ENCODE measurements at regions not wholly inside any gene's neighbourhood (a gene's known extent, or its start where the extent isn't known, plus 50 kb on each side); places are given as distances from the start of the nearest gene placed in this dataset.

- no peak for DNase-seq (ENCODE audit: low read depth)
These were observed 514.3 kb upstream of the SEL1L start for GRCh38 chr14:82047777-82048470.

GRCh38 chr14:82052778-82053177 lies 519.1 kb upstream of the SEL1L start:
- no peak for DNase-seq (ENCODE audit: low read depth)

- DNase-seq (ENCODE audit: low read depth) = no peak
These were observed 522.0 kb upstream of the SEL1L start for GRCh38 chr14:82055515-82056115.

- DNase-seq (ENCODE audit: low read depth) = no peak
These were observed 526.6 kb upstream of the SEL1L start for GRCh38 chr14:82060219-82060618.

- DNase-seq (ENCODE audit: low read depth) = no peak
These were observed 533.7 kb upstream of the SEL1L start for GRCh38 chr14:82067221-82067875.

DNA sequence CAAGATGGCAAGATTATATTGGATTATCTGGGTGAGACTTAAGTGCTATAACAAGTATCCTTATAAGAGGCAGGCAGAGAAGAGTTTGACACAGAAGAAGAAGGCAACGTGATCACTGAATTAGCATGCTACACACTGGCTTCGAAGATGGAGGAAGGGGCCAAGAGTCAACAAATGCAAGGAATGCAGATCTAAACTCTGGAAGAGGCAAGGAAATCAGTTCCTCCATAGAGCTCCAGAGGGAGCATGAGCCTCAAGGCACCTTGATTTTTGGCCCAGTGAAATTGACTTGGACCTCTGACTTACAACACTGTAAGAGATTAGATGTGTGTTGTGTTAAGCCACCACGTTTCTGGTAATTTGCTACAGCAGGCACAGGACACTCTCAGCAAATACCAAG lies 536.4 kb upstream of the SEL1L start:
- no peak for DNase-seq (ENCODE audit: low read depth)

DNA sequence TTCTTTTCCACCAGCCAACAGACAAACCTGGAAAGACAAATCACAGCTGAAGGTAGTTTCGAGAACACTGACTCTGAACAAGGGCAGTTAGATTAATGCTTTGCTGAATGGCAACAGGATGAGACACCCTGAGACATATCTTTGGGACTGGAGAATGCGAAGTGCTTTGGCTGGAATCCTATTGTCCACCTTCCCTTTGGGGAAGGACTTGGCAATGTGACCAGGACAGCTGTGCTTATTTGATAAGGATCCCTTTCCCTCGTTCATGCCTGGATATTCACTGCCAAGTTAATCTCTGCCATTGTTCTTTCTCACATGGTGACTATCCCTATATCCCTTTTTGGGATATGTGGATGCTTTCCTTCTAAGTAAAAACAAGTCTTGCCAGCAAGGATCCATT lies 537.1 kb upstream of the SEL1L start:
- DNase-seq (ENCODE audit: low read depth) = no peak

- no peak for DNase-seq (ENCODE audit: low read depth)
These were observed 539.9 kb upstream of the SEL1L start for GRCh38 chr14:82073547-82073946.

GRCh38 chr14:82075566-82075965 lies 541.9 kb upstream of the SEL1L start:
- DNase-seq (ENCODE audit: low read depth) = no peak

DNA sequence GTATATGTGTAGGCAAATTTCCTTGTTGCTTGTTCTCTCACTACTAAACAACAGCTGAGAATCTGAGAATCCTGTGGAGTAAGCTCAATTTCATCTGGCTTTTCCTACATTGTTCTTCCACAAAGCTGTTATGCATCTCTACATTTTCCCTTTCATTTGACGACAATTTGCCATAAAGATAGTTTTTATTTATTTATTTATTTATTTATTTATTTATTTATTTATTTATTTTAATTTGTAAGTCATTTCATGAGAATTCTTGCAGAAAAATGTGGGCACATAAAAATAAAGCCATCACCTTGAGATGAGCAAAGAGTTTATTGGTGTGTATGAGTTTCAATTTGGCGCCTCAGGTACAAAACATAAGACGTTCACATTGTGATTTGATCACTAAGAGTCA lies 545.9 kb upstream of the SEL1L start:
- DNase-seq (ENCODE audit: low read depth) = no peak

DNA sequence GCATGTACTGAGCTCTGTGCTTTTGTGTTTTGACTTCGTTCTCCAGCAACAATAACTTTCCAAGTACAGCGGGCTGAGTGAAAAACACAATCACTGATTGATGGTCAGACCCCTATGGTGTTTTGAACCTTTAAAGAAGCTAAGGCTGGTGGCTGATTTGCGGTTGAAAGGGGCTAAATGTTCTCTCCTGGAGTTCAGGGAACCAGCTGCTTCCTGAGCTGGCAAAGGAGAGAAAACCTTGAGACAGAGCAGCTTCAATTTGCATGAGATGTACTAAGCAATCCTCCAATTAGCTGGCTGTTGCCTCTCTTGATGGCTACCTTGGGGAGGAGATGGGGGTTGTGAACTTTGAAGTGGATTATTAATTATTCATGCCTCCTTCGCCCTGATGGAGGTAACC lies 546.7 kb upstream of the SEL1L start:
- no peak for DNase-seq (ENCODE audit: low read depth)

GRCh38 chr14:82084813-82085212 lies 551.2 kb upstream of the SEL1L start:
- DNase-seq (ENCODE audit: low read depth) = no peak

- no peak for DNase-seq (ENCODE audit: low read depth)
These were observed 557.4 kb upstream of the SEL1L start for GRCh38 chr14:82091097-82091496.

DNA sequence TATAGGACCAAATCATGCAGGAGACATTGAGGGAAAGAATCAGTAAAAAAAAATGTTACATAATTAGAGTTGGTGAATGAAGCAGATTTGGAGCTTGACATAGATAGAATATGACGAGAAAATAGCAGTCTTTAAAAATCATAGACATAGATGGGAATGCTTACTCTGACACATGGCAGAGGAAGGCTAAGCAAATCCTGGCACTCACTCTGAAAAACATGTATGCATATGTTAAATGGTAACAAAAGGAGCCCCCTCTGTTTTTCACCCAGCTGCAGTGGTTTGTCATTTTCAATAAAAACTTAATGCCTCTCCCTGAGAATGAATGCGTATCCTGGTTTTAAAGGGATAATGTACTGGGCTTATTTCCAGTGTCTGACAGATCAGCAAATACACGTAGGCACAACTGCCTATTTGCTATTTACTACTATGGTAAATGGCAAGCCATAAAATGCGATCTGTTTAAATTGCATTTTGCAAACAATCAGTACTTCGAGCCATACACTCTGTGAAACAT lies 561.2 kb upstream of the SEL1L start:
- no peak for DNase-seq (ENCODE audit: low read depth)

DNA sequence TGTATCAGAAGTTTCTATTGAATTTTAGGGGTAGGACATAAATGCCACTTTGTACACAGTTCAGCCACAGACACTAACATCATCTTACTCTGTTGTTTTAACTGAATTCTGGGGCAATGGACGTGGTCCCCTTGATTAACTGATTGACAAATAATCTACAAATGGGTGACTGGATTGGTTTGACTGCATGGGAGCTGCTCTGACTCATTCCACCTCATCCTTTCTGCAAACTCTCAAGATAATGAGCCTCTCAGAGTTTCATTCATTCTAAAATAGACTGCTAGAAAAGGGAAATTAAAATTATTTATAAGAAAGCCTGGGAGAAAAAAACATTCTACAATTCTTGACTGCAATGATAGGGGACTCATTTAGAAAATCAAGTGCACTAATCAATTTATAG lies 570.4 kb upstream of the SEL1L start:
- no peak for DNase-seq (ENCODE audit: low read depth)

DNA sequence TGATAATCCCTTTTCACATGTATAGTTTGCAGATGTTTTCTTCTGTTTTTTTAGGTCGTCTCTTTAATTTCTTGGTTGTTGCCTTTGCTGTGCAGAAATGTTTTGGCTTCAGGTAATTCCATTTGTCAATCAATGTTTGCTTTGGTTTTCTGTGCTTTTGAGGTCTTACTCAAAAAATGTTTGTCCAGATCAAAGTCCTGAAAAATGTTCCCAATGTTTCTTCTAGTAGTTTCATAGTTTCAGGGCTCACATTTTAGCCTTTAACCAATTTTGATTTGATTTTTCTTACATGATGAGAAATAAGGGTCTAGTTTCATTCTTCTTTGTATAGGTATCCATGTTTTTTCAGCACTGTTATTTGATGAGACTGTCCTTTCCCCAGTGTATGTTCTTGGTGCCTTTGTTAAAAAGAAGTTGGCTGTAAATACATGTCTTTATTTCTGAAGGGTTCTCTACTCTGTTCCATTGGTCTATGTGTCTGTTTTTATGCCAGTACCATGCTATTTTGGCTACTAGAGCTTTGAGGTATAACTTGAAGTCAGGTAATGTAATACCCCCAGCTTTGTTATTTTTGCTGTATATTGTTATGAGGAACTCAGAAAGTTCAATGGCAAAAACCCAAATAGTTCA lies 578.7 kb upstream of the SEL1L start:
- no peak for DNase-seq (ENCODE audit: low read depth)

- DNase-seq (ENCODE audit: low read depth) = no peak
These were observed 579.4 kb upstream of the SEL1L start for GRCh38 chr14:82113007-82113406.

DNA sequence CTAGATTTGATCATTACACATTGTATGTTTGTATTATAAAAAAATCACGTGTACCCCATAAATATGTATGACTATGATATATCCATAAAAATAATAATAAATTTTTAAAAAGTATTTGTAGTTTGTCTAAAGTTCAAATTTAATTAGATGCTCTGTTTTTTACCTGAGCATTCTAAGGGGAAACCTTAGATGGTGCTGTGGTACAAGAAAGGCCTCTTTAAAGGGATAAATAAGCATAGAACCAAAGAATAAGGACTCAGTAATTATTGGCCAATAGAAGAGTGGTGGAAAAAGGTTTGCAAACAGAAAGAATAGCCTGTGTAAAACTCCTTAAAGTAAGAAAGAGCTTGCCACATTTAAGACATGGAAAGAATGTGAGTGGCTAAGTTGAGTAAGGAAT lies 580.1 kb upstream of the SEL1L start:
- no peak for DNase-seq (ENCODE audit: low read depth)

DNA sequence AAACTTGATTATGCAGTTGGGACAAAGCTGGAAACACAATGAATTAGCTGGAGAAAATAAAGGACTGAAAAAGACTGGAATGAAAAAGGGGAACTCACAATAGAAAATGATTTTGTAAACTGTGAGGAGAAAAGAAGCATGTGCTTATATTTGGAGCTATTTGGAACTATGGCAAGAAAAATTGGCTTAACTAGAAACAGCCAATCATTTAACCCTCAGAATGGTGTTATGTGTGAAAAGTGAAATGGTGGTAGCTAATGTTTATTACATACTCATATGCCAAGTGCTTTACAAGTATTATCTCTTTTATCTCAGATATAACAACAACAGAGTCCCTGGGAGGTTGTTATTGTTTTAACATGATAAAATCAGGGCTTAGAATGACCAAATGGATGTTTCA lies 583.1 kb upstream of the SEL1L start:
- DNase-seq (ENCODE audit: low read depth) = no peak

DNA sequence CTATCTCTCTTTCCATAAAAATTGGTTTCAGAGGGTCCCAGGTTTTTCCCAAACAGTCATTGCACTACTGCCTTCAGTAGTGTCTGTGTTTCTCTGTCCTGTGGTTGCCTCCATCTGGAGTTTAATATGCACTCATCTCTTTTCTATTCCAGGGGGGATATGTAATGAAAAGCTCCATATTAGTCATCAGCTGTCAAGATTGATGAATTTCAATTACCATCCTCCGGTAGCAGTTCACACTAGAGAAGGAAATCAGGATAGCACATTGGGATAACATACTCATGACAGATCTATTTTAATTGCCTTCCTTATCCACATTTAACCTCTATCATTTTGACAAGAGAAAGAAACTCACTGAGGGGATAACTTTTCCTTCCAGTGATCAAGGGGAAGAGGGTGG lies 589.0 kb upstream of the SEL1L start:
- no peak for DNase-seq (ENCODE audit: low read depth)

GRCh38 chr14:82124511-82124910 lies 590.9 kb upstream of the SEL1L start:
- DNase-seq (ENCODE audit: low read depth) = no peak

DNA sequence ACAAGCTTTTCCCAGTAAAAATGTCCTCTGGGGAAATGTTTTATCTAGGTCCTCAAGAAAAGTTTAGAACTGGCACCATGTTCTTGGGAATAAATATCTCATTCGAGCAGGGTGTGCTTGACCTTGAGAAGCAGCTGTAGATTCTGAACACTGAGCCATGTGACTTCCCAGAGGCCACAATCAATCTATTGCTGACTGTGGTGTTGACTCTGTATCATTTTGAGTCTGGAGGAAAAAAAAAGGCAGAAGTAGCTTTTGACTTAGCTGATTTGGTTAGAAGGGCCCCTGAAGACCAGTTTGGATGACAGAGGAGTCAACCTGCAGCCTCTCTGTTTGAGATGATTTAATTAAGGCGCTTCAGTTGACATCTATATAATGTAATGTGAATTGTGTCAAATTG lies 592.4 kb upstream of the SEL1L start:
- no peak for DNase-seq (ENCODE audit: low read depth)

- no peak for DNase-seq (ENCODE audit: low read depth)
These were observed 600.8 kb upstream of the SEL1L start for GRCh38 chr14:82134411-82134810.
